ENCODE measurements at regions not wholly inside any gene's neighbourhood (a gene's known extent, or its start where the extent isn't known, plus 50 kb on each side); places are given as distances from the start of the nearest gene placed in this dataset.
A peak's percentile ranks its signal among the peaks of the same experiment; 100 is the strongest.
"Not testable (repeated sequence)": the region's sequence is repeated elsewhere in the genome, so short reads cannot be mapped to it uniquely, and the experiment has no call there.

DNA sequence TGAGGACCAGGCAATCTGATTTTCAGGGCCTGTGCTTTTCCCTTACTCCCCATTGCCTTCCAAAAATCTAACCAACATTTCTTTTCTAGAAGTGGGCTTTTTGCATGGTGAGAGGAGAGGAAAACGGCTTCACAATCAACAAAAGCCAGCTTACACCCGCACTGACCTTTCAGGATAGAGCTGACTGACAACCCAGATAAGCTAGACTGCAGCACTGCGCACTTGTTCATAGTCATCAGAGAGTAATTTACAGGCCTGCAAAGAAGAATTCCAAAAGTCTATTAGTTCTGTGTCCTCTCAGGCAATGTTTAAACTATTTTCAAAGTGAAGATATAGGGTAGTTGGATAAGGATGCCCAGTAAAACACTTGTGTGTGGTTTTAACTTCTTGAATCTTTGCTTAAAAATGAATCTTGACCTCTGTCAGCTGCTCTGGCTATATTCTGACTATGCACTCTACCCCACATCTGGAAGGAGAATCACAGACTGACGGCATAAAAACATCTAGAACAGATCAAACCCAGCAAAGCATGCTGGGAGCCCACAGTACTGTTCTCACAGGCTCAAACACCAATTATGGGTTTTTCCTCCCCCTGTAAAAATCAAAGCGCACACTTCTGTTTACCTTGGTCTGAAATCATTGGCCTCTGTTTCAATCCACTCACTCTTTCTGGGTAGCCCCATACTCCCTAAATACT is 172.0 kb downstream of the ZNF92 start:
- H3K9me3 ChIP-seq (ENCODE audit: low read depth); H3K4me3 ChIP-seq; H3K36me3 ChIP-seq; H3K4me1 ChIP-seq (ENCODE audit: low read depth); H3K27ac ChIP-seq; H3K27me3 ChIP-seq; DNase-seq (ENCODE audit: low read depth in 1 of 2, low spot score in 1 of 2): not testable (repeated sequence)

DNA sequence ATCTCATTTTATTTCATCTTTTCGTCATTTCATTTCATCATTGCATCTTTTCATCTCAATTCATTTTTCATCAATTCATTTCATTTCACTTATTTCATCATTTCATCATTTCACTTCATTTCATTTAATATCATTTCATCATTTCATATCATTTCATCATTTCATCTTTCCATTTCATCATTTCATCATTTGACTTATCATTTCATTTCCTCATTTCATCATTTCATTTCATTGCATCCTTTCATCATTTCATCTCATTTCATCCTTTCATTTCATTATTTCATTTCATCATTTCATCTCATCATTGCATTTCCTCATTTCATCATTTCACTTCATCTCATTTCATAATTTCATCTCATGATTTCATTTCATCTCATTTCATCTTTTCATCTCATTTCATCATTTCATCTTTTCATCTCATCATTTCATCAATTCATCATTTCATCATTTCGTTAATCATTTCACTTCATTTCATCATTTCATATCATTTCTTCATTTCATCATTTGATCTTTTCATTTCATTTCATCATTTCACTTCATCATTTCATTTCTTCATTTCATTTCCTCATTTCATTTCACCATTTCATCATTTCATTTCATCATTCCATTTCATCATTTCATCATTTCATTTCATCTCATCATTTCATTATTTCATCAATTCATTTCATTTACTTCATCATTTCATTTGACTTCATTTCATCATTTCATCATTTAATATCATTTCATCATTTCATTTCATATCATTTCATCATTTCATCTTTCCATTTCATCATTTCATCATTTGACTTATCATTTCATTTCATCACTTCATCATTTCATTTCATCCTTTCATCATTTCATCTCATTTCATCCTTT is 176.2 kb downstream of the ZNF92 start:
- H3K4me1 ChIP-seq (ENCODE audit: low read depth); H3K36me3 ChIP-seq; H3K4me3 ChIP-seq; H3K27me3 ChIP-seq; DNase-seq (ENCODE audit: low read depth in 1 of 2, low spot score in 1 of 2); H3K9me3 ChIP-seq (ENCODE audit: low read depth); H3K27ac ChIP-seq: not testable (repeated sequence)

DNA sequence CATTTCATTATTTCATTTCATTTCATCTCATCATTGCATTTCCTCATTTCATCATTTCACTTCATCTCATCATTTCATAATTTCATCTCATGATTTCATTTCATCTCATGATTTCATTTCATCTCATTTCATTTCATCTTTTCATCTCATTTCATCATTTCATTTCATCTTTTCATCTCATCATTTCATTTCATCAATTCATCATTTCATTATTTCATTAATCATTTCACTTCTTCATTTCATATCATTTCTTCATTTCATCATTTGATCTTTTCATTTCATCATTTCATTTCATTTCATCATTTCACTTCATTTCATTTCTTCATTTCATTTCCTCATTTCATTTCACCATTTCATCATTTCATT is 176.8 kb downstream of the ZNF92 start:
- DNase-seq (ENCODE audit: low read depth in 1 of 2, low spot score in 1 of 2); H3K9me3 ChIP-seq (ENCODE audit: low read depth); H3K36me3 ChIP-seq; H3K27me3 ChIP-seq; H3K4me1 ChIP-seq (ENCODE audit: low read depth); H3K4me3 ChIP-seq; H3K27ac ChIP-seq: not testable (repeated sequence)

DNA sequence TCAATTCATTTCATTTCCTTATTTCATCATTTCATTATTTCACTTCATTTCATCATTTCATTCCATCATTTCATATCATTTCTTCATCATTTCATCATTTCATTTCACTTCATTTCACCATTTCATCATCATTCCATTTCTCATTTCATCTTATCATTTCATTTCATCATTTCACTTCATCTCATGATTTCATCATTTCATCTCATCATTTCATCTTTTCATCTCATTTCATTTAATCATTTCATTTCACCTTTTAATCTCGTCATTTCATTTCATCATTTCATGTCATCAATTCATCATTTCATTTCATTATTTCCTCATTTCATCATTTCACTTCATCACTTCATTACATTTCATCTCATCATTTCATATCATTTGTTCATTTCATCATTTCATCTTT is 177.4 kb downstream of the ZNF92 start:
- DNase-seq (ENCODE audit: low read depth in 1 of 2, low spot score in 1 of 2); H3K27me3 ChIP-seq; H3K4me1 ChIP-seq (ENCODE audit: low read depth); H3K4me3 ChIP-seq; H3K36me3 ChIP-seq; H3K27ac ChIP-seq; H3K9me3 ChIP-seq (ENCODE audit: low read depth): not testable (repeated sequence)

DNA sequence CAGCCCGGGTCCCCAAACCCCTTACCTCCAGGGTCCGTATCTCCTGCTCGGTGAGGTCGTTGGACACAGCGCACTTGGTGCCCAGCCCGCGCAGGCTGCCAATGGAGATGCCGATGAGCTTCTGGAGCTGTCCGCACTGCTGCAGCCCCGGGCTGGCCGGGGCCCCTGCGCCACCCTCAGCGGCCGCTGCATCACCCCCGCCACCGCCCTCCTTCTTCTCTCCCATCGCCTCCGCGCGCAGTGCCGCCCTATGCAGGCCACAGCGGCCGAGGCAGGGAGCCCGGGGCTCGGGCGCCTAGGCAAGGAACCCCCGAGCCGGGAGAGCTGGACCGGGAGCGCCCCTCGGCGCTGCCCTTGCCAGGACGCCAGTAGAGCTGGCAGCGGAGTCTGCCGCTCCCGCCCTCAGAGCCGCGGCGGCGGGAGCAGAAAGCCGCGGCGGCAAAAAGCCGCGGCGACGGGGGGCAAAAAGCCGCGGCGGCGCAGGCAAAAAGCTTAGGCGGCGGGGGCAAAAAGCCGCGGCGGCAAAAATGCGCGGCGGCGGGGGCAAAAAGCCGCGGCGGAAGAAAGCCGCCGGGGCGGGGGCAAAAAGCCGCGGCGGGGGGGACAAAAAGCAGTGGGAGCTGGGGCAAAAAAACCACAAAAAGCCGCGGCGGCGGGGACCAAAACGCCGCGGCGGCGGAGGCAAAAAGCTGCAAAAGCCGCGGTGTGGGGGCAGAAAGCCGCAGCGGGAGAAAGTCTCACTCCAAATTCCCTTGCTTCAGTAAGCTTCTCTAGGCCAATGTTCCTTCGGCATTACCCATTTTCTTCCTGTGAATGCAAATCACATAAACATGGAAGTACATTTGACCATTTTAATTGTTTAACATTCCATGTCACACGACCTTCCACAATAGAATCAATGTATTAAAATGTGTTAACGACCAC is 181.2 kb downstream of the ZNF92 start:
- not testable (repeated sequence) for H3K4me3 ChIP-seq; H3K27ac ChIP-seq; H3K27me3 ChIP-seq; H3K36me3 ChIP-seq; H3K4me1 ChIP-seq (ENCODE audit: low read depth); H3K9me3 ChIP-seq (ENCODE audit: low read depth); DNase-seq (ENCODE audit: low read depth in 1 of 2, low spot score in 1 of 2)

DNA sequence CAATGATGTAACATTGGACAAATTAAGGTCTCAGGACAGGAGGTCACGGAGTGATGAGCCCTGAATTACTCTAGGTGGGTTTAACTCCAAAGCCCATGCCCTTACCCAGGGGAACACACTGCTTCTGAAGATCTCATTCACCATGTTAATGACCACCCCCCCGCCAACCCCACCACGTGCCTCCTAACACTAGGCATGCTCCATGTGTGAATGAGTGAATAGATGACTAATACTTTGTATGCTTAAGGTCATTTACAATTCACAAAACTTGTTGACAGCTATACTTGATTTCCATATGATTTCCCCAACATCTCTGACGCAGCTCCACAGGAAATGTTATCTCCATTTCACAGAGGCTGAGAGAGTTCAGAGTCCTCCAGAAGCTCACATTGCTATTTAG is 184.9 kb downstream of the ZNF92 start:
- not testable (repeated sequence) for H3K4me3 ChIP-seq, H3K27me3 ChIP-seq
- peak in 1 of 2 donors; percentile 83 for DNase-seq (ENCODE audit: low read depth in 1 of 2, low spot score in 1 of 2)

DNA sequence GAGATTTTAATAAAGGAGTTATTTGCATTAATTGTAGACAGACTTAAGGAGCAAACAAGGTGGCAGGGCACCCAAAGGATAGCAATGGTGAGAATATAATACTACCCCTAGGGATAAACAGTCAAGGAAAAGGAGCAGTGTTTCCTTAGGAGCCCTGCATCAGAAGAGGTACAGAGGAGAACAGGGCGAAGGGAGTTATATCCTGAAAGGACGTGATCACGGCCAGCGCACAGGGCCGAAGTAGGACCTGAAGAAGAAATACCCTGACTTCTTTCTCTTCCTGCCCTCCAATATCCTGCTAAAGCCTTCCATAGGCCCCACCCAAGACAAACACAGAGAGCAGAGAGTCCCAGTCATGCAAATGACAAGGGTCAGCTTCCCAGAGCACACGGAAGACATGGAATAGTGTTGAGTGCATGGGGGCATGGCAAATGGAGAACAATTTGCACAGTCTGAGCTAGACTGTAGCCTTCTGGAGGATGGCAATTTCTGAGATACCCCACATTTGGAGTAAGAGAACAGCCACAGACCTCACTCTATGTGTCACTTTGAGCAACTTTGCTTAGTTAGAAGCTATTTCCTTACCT is 188.2 kb downstream of the ZNF92 start:
- H3K9me3 ChIP-seq (ENCODE audit: low read depth); H3K27ac ChIP-seq; H3K4me1 ChIP-seq (ENCODE audit: low read depth); DNase-seq (ENCODE audit: low read depth in 1 of 2, low spot score in 1 of 2); H3K27me3 ChIP-seq; H3K36me3 ChIP-seq; H3K4me3 ChIP-seq: not testable (repeated sequence)

More for the DNA sequence above, 184.9 kb downstream of the ZNF92 start:
- not testable (repeated sequence) for H3K9me3 ChIP-seq (ENCODE audit: low read depth); H3K4me1 ChIP-seq (ENCODE audit: low read depth); H3K27ac ChIP-seq; H3K36me3 ChIP-seq

DNA sequence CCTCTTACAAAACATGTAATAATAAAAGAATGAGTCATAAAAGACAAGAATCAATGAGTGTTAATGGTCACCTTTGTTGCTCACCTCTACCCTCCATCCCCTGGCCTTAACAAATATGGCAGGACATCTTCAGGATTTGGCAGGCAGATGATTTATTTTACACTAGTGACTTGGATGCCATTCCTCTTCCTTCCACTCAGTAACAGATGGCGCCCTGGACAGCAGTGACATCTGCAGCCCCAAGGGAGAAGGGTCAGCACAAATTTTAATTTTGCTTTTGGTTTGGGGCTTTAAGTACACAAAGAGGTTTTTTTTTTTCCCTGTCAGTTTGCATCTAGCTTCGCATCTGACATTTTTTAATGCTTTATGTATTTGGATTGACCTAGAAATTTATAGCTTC is 188.9 kb downstream of the ZNF92 start:
- H3K36me3 ChIP-seq; DNase-seq (ENCODE audit: low read depth in 1 of 2, low spot score in 1 of 2); H3K4me3 ChIP-seq; H3K27me3 ChIP-seq; H3K27ac ChIP-seq; H3K4me1 ChIP-seq (ENCODE audit: low read depth); H3K9me3 ChIP-seq (ENCODE audit: low read depth): not testable (repeated sequence)

DNA sequence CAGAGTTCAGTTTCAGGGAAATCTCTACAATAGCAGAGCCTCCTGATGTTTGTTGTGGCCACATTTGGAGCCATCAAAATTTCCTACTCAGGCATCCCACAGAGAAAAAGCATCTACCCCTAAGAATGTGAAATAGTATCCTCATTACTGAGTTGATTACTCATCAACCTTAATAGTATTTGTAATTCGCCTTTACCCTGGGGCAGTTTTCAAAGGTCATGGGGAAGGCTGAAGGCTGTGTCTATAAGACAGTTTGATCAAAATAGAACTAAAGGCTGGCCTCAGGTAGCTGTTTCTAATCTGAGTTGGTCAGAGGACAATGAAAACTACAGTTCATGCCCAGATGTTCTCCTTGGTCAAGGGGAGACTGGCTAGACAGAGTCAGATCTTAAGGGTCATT is 189.7 kb downstream of the ZNF92 start:
- not testable (repeated sequence) for H3K4me1 ChIP-seq (ENCODE audit: low read depth); H3K27ac ChIP-seq; H3K4me3 ChIP-seq; DNase-seq (ENCODE audit: low read depth in 1 of 2, low spot score in 1 of 2); H3K36me3 ChIP-seq; H3K27me3 ChIP-seq; H3K9me3 ChIP-seq (ENCODE audit: low read depth)

DNA sequence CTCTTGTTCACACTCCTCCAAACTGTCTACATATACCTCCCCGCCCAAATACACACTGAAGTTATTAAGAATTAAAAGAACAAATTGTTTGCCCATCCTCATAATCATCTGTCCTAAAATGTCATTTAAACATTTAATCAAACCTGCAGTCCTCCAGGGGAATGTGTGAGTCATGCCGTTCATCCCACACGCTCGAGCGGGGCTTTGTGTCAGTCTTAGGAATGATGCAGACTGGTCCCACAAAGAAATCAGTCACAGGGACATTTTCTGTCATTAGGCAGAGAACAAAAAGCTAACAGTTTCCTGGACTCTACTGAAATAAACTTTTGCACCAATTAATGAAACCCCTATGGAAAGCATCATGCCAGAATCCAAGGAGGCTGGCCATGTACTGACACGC is 194.6 kb downstream of the ZNF92 start:
- not testable (repeated sequence) for H3K27ac ChIP-seq; H3K4me1 ChIP-seq (ENCODE audit: low read depth); H3K27me3 ChIP-seq; DNase-seq (ENCODE audit: low read depth in 1 of 2, low spot score in 1 of 2); H3K9me3 ChIP-seq (ENCODE audit: low read depth); H3K36me3 ChIP-seq; H3K4me3 ChIP-seq

DNA sequence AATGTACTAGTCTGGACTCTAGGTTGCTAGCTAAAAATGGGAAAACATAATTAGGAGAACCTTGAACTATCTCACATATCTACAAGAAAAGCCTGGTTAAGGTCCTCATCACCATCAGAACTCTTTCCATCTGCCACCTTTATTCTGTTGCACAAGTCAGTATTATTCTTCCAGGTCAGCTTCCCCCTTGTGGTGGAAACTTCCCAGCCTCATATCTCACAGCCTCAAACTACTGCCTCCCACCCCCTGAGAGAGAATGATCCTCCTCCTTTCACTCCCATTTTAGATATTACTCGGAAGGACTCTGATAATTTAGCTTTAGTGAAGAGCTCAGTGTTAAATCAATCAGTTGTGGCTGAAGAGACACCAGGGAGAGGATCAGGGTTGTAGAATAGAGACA is 197.3 kb downstream of the ZNF92 start:
- not testable (repeated sequence) for H3K4me3 ChIP-seq; H3K4me1 ChIP-seq (ENCODE audit: low read depth); H3K9me3 ChIP-seq (ENCODE audit: low read depth); DNase-seq (ENCODE audit: low read depth in 1 of 2, low spot score in 1 of 2); H3K36me3 ChIP-seq; H3K27me3 ChIP-seq; H3K27ac ChIP-seq

DNA sequence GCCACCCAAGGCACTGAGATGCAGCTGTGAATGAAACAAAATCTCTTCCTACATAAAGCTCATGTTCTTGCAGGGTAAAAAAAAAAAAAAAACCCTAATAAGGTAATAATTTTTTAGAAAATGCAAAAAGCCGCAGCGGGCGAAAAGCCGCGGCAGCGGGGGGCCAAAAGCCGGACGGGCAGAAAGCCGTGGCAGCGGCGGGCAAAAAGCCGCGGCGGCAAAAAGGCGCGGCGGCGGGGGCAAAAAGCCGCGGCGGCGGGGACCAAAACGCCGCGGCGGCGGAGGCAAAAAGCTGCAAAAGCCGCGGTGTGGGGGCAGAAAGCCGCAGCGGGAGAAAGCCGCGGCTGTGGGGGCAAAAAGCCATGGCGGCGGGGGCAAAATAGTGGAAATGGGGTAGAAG is 198.9 kb downstream of the ZNF92 start:
- not testable (repeated sequence) for H3K9me3 ChIP-seq (ENCODE audit: low read depth); H3K4me1 ChIP-seq (ENCODE audit: low read depth); H3K27me3 ChIP-seq; H3K36me3 ChIP-seq; H3K4me3 ChIP-seq; H3K27ac ChIP-seq
- DNase-seq (ENCODE audit: low read depth in 1 of 2, low spot score in 1 of 2) = peak in 1 of 2 donors; percentile 11

DNA sequence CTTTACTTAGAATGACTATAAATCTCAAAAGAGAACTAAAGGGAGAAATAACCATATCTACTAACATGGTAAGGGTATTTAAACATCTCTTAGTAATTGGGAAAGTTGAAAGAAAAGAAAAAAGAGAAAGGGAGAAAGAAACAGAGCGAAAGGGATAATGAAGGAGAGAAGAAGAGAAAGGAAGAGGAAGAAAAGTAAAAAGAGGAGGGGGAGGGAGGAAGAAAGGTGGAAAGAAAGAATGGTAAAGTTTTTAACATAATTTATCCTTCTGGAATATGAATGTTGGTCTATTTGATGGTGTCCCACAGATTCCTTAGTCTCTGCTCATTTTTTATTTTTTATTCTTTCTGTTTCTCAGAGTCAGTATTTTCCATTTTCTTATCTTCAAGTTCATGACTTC is 202.7 kb downstream of the ZNF92 start:
- H3K27ac ChIP-seq; H3K4me3 ChIP-seq; H3K4me1 ChIP-seq (ENCODE audit: low read depth); H3K9me3 ChIP-seq (ENCODE audit: low read depth); H3K27me3 ChIP-seq; DNase-seq (ENCODE audit: low read depth in 1 of 2, low spot score in 1 of 2); H3K36me3 ChIP-seq: not testable (repeated sequence)
